ENCODE measurements at regions not wholly inside any gene's neighbourhood (a gene's known extent, or its start where the extent isn't known, plus 50 kb on each side); places are given as distances from the start of the nearest gene placed in this dataset.

DNA sequence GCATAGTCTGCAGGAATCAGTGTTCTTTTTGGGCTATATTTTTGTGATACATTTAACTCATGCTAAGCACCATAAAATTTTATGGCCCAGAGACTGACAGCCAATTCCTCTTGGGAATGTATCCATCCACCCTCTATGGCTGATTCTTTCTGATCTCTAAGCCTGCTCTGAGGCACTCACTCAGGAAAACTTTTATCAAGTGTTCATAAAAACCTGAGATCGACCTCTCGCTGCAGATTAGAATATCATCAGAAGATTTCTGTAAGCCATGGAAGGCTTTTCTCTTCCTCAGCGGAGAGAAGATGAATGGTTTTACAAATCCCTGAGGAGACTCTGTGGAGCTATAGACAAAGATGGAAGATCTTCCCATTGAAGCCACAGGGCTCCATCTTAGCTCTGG is 489.8 kb upstream of the GHITM start:
- Histone ChIP-seq H3K4me3 (ENCODE audit: insufficient read depth, low read depth, low read length, poor library complexity, severe bottlenecking) (no peak overlapping the region), H3K9me3 (ENCODE audit: control insufficient read depth, low read length) (no peaks in the 10 kb centered on the region), H3K4me1 (ENCODE audit: control insufficient read depth, insufficient read depth, low read length, poor library complexity, severe bottlenecking) (no peaks in the 10 kb centered on the region), H3K27ac (ENCODE audit: insufficient read depth, low read length, poor library complexity, severe bottlenecking) (no peak overlapping the region), H3K27me3 (replicated peaks; ENCODE audit: control insufficient read depth, insufficient read depth, low read length, poor library complexity, severe bottlenecking) (no peaks in the 10 kb centered on the region), H3K36me3 (ENCODE audit: control insufficient read depth, insufficient read depth, low read length) (no peaks in the 10 kb centered on the region)
- DNase-seq, result no peak

GRCh38 chr10:83654689-83655088 is 484.6 kb upstream of the GHITM start:
- Histone ChIP-seq H3K36me3 (ENCODE audit: control insufficient read depth, insufficient read depth, low read length) (no peaks in the 10 kb centered on the region), H3K4me3 (ENCODE audit: insufficient read depth, low read depth, low read length, poor library complexity, severe bottlenecking) (no peak overlapping the region), H3K9me3 (ENCODE audit: control insufficient read depth, low read length) (no peaks in the 10 kb centered on the region), H3K27me3 (replicated peaks; ENCODE audit: control insufficient read depth, insufficient read depth, low read length, poor library complexity, severe bottlenecking) (no peaks in the 10 kb centered on the region), H3K4me1 (ENCODE audit: control insufficient read depth, insufficient read depth, low read length, poor library complexity, severe bottlenecking) (no peaks in the 10 kb centered on the region), H3K27ac (ENCODE audit: insufficient read depth, low read length, poor library complexity, severe bottlenecking) (no peak overlapping the region)
- no peak for DNase-seq

- DNase-seq, result no peak
- Histone ChIP-seq H3K36me3 (ENCODE audit: control insufficient read depth, insufficient read depth, low read length) (no peaks in the 10 kb centered on the region), H3K4me1 (ENCODE audit: control insufficient read depth, insufficient read depth, low read length, poor library complexity, severe bottlenecking) (no peaks in the 10 kb centered on the region), H3K9me3 (ENCODE audit: control insufficient read depth, low read length) (no peaks in the 10 kb centered on the region), H3K4me3 (ENCODE audit: insufficient read depth, low read depth, low read length, poor library complexity, severe bottlenecking) (no peak overlapping the region), H3K27me3 (replicated peaks; ENCODE audit: control insufficient read depth, insufficient read depth, low read length, poor library complexity, severe bottlenecking) (no peaks in the 10 kb centered on the region), H3K27ac (ENCODE audit: insufficient read depth, low read length, poor library complexity, severe bottlenecking) (no peak overlapping the region)
Measured at GRCh38 chr10:83656924-83657323, 482.4 kb upstream of the GHITM start.

GRCh38 chr10:83657487-83657886 is 481.8 kb upstream of the GHITM start:
- Histone ChIP-seq H3K36me3 (ENCODE audit: control insufficient read depth, insufficient read depth, low read length) (no peaks in the 10 kb centered on the region), H3K4me3 (ENCODE audit: insufficient read depth, low read depth, low read length, poor library complexity, severe bottlenecking) (no peak overlapping the region), H3K9me3 (ENCODE audit: control insufficient read depth, low read length) (no peaks in the 10 kb centered on the region), H3K27me3 (replicated peaks; ENCODE audit: control insufficient read depth, insufficient read depth, low read length, poor library complexity, severe bottlenecking) (no peaks in the 10 kb centered on the region), H3K27ac (ENCODE audit: insufficient read depth, low read length, poor library complexity, severe bottlenecking) (no peak overlapping the region), H3K4me1 (ENCODE audit: control insufficient read depth, insufficient read depth, low read length, poor library complexity, severe bottlenecking) (no peaks in the 10 kb centered on the region)
- DNase-seq, result no peak

DNA sequence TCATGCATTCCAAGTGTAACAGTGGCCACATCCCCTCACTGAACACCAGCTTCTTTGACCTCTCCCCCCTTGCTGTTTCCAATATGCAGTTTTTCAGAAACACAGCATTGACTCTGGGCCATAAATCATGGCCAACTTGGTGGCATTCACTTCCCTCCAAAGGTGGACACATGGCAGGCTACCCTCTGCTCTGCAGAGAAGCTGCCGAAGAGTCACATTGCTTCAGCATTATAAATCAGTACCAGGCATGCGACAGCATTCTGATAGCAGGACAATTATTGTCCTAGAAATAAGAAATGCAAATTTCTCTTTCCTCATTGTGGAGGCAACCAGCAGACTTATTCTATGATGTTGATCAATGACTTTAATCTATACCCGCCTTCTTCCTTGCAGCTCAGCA is 475.4 kb upstream of the GHITM start:
- H3K4me1 ChIP-seq (ENCODE audit: control insufficient read depth, insufficient read depth, low read length, poor library complexity, severe bottlenecking), result no peaks in the 10 kb centered on the region
- DNase-seq, result no peak
- no peak overlapping the region for H3K4me3 ChIP-seq (ENCODE audit: insufficient read depth, low read depth, low read length, poor library complexity, severe bottlenecking)

GRCh38 chr10:83666762-83667161 is 472.5 kb upstream of the GHITM start:
- no peak overlapping the region for H3K4me3 ChIP-seq (ENCODE audit: insufficient read depth, low read depth, low read length, poor library complexity, severe bottlenecking)
- H3K27me3 ChIP-seq (replicated peaks; ENCODE audit: control insufficient read depth, insufficient read depth, low read length, poor library complexity, severe bottlenecking), result no peaks in the 10 kb centered on the region
- no peak for DNase-seq
- no peaks in the 10 kb centered on the region for H3K36me3 ChIP-seq (ENCODE audit: control insufficient read depth, insufficient read depth, low read length)
- H3K27ac ChIP-seq (ENCODE audit: insufficient read depth, low read length, poor library complexity, severe bottlenecking), result no peak overlapping the region
- H3K9me3 ChIP-seq (ENCODE audit: control insufficient read depth, low read length), result no peaks in the 10 kb centered on the region
- H3K4me1 ChIP-seq (ENCODE audit: control insufficient read depth, insufficient read depth, low read length, poor library complexity, severe bottlenecking), result no peaks in the 10 kb centered on the region

More for the DNA sequence above, 475.4 kb upstream of the GHITM start:
- Histone ChIP-seq H3K27ac (ENCODE audit: insufficient read depth, low read length, poor library complexity, severe bottlenecking) (no peak overlapping the region), H3K9me3 (ENCODE audit: control insufficient read depth, low read length) (no peaks in the 10 kb centered on the region), H3K27me3 (replicated peaks; ENCODE audit: control insufficient read depth, insufficient read depth, low read length, poor library complexity, severe bottlenecking) (no peaks in the 10 kb centered on the region), H3K36me3 (ENCODE audit: control insufficient read depth, insufficient read depth, low read length) (no peaks in the 10 kb centered on the region)

DNA sequence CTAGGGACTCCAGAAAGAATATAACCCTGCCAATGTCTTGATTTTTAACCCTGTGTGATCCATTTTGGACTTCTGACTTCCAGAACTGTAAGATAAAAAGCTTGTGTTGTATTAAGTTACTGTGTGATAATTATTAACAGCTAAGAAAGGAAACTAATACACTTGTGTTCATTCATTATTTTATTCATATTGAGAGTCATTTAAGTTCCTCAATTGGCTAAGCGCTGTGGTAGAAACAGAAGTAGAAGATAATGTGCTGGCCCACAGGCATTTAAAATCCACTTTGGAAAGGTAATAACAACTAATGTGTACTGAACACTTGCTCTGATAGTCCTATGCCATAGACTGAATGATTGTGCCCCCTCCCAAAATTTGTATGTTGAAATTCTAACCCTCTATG is 471.7 kb upstream of the GHITM start:
- H3K27ac ChIP-seq (ENCODE audit: insufficient read depth, low read length, poor library complexity, severe bottlenecking), result no peak overlapping the region
- no peak for DNase-seq
- H3K9me3 ChIP-seq (ENCODE audit: control insufficient read depth, low read length), result no peaks in the 10 kb centered on the region
- no peaks in the 10 kb centered on the region for H3K4me1 ChIP-seq (ENCODE audit: control insufficient read depth, insufficient read depth, low read length, poor library complexity, severe bottlenecking)
- no peaks in the 10 kb centered on the region for H3K36me3 ChIP-seq (ENCODE audit: control insufficient read depth, insufficient read depth, low read length)
- no peak overlapping the region for H3K4me3 ChIP-seq (ENCODE audit: insufficient read depth, low read depth, low read length, poor library complexity, severe bottlenecking)
- no peaks in the 10 kb centered on the region for H3K27me3 ChIP-seq (replicated peaks; ENCODE audit: control insufficient read depth, insufficient read depth, low read length, poor library complexity, severe bottlenecking)

- H3K27ac ChIP-seq (ENCODE audit: insufficient read depth, low read length, poor library complexity, severe bottlenecking), result no peak overlapping the region
- no peaks in the 10 kb centered on the region for H3K9me3 ChIP-seq (ENCODE audit: control insufficient read depth, low read length)
- H3K4me1 ChIP-seq (ENCODE audit: control insufficient read depth, insufficient read depth, low read length, poor library complexity, severe bottlenecking), result no peaks in the 10 kb centered on the region
- no peak overlapping the region for H3K4me3 ChIP-seq (ENCODE audit: insufficient read depth, low read depth, low read length, poor library complexity, severe bottlenecking)
- DNase-seq, result no peak
- no peaks in the 10 kb centered on the region for H3K36me3 ChIP-seq (ENCODE audit: control insufficient read depth, insufficient read depth, low read length)
- H3K27me3 ChIP-seq (replicated peaks; ENCODE audit: control insufficient read depth, insufficient read depth, low read length, poor library complexity, severe bottlenecking), result no peaks in the 10 kb centered on the region
Measured at GRCh38 chr10:83673316-83673715, 466.0 kb upstream of the GHITM start.

DNA sequence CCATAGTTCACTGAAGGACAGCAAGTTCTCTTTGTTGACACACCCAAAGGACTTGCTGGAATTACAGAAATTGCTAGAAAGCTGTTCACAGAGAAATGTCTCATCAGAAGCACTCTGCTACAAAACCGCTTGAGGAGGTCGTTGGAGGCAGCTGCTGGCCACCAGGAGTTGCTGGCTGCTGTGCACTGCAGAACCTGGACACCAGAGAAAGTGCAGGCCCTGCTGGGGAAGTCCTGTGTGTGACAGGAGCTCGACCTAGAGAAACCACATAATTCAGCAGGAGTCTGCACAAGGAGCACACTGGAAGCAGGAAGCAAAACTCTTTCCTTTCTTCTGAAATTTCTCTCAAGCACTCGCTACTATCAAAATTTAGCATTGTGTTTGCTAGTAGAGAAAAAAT is 461.5 kb upstream of the GHITM start:
- no peaks in the 10 kb centered on the region for H3K27me3 ChIP-seq (replicated peaks; ENCODE audit: control insufficient read depth, insufficient read depth, low read length, poor library complexity, severe bottlenecking)
- no peak for DNase-seq
- H3K4me3 ChIP-seq (ENCODE audit: insufficient read depth, low read depth, low read length, poor library complexity, severe bottlenecking), result no peak overlapping the region
- no peaks in the 10 kb centered on the region for H3K36me3 ChIP-seq (ENCODE audit: control insufficient read depth, insufficient read depth, low read length)
- H3K27ac ChIP-seq (ENCODE audit: insufficient read depth, low read length, poor library complexity, severe bottlenecking), result no peak overlapping the region
- H3K4me1 ChIP-seq (ENCODE audit: control insufficient read depth, insufficient read depth, low read length, poor library complexity, severe bottlenecking), result no peaks in the 10 kb centered on the region
- no peaks in the 10 kb centered on the region for H3K9me3 ChIP-seq (ENCODE audit: control insufficient read depth, low read length)

- Histone ChIP-seq H3K27me3 (replicated peaks; ENCODE audit: control insufficient read depth, insufficient read depth, low read length, poor library complexity, severe bottlenecking) (no peaks in the 10 kb centered on the region), H3K9me3 (ENCODE audit: control insufficient read depth, low read length) (no peaks in the 10 kb centered on the region), H3K27ac (ENCODE audit: insufficient read depth, low read length, poor library complexity, severe bottlenecking) (no peak overlapping the region), H3K36me3 (ENCODE audit: control insufficient read depth, insufficient read depth, low read length) (no peaks in the 10 kb centered on the region), H3K4me3 (ENCODE audit: insufficient read depth, low read depth, low read length, poor library complexity, severe bottlenecking) (no peak overlapping the region), H3K4me1 (ENCODE audit: control insufficient read depth, insufficient read depth, low read length, poor library complexity, severe bottlenecking) (no peaks in the 10 kb centered on the region)
- no peak for DNase-seq
Measured at GRCh38 chr10:83678850-83679249, 460.5 kb upstream of the GHITM start.

DNA sequence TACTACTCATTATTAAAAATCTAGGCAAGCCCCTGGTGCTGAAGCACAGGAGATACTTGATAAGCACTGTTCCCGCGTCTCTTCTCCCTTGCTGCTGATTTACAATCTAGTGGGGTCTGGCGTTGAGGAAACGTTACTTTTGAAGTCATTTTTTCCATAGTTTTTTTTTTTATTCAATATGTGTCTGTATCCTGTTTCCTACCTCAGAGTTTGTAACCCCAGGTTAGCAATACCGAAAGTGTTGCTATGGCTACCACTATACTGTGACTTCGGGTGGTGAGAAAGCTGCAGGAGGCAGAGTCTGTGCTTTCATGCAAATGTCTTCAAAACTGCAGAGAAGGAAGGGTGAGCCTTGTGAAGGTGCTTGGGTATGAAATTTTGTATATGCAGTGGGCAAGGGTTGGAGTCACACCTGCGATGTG is 458.8 kb upstream of the GHITM start:
- Histone ChIP-seq H3K27me3 (replicated peaks; ENCODE audit: control insufficient read depth, insufficient read depth, low read length, poor library complexity, severe bottlenecking) (no peaks in the 10 kb centered on the region), H3K9me3 (ENCODE audit: control insufficient read depth, low read length) (no peaks in the 10 kb centered on the region), H3K27ac (ENCODE audit: insufficient read depth, low read length, poor library complexity, severe bottlenecking) (no peak overlapping the region), H3K36me3 (ENCODE audit: control insufficient read depth, insufficient read depth, low read length) (no peaks in the 10 kb centered on the region), H3K4me1 (ENCODE audit: control insufficient read depth, insufficient read depth, low read length, poor library complexity, severe bottlenecking) (no peaks in the 10 kb centered on the region), H3K4me3 (ENCODE audit: insufficient read depth, low read depth, low read length, poor library complexity, severe bottlenecking) (no peak overlapping the region)
- no peak for DNase-seq

Measured in effector memory CD4-positive, alpha-beta T cell (primary cell).